HG03442 (cell line): ENCODE measurements at regions not wholly inside any gene's neighbourhood (a gene's known extent, or its start where the extent isn't known, plus 50 kb on each side); places are given as distances from the start of the nearest gene placed in this dataset.

Source experiments
- ATAC-seq: cut with Tn5 transposase; IDR thresholded peaks from one replicate; pipeline ENCODE4 v1.9.1; 2021; ENCODE audit warnings: mild to moderate bottlenecking, moderate library complexity; ENCODE audit not compliant: unreplicated experiment

DNA sequence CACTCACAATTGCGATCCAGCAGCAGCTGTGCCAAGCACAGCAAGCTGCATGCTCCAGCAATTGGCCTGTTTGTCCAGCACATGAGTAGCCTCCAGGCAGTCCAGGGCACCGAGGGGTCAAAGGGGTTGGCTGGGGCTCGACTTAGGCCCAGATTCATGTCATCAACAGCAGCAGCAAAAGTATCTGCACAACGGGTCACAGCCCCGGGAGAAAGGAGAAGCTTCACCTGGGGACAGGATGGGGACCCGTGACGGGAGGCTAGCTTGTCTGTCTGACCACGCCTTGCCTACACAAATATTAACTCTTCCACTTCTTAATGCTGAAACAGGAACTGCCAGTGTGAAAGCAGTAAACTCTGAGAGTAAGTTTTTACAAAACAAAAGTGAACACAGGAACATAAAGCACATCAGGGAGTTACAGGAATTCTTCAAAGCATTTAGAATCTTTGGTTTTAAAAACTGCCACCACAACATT, 191.2 kb downstream of the PIK3R1 start:
- peak; percentile 70 for ATAC-seq

DNA sequence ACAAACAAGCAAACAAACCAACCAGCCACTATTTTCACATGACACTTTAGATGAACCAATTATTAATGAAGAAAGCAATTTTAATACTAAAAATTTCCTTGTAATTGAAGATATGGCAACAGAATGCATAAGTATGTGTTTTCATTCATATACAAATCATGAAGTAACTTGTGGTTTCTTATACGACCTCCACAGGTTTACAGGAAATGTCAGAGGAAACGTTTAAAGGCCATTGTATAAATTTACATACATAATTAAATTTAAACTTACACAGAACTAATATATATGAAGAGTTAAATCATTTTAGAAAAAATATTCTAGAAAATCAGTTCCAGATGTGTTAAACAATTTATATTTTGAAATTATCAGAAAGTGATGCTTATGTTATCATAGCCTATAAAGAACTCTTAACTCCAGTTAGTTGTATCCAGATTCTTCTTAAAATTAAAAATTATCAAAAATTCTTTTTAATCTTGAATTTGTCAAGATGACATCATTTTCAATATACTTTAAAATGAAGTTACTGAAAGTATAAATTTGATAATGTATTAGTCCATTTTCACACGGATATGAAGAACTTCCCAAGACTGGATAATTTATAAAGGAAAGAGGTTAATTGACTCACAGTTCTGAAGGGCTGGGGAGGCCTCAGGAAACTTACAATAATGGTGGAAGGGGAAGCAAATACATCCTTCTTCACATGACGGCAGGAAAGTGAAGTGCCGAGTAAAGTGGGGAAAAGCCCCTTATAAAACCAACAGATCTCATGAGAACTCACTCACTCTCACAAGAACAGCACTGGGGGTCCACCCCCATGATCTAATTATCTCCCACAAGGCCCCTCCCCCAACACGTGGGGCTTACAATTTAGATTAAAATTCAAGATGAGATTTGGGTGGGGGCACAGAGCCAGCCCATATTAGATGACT, 192.0 kb downstream of the PIK3R1 start:
- no peak for ATAC-seq

DNA sequence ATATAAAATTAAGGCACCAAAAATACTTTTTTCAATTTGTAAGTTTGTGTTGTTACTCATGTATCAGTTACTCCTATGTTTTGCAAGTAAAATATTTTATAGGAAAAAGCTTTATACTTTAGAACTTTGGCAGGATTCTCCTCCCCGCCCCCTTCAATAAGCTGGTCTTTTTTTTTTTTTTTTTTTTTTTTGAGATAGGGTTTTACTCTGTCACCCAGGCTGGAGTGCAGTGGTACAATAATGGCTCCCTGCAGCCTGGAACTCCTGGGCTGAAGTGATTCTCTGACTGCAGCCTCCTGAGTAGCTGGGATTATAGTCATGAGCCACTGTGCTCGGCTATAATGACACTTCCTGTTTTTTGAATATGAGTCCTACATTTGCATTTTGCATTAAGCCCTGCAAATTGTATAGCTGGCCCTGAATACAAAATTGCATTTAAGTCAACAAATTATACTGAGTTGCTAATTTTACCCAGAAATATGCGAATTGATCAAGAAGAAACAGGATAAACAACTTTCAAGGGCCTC, 192.9 kb downstream of the PIK3R1 start:
- ATAC-seq, result no peak

DNA sequence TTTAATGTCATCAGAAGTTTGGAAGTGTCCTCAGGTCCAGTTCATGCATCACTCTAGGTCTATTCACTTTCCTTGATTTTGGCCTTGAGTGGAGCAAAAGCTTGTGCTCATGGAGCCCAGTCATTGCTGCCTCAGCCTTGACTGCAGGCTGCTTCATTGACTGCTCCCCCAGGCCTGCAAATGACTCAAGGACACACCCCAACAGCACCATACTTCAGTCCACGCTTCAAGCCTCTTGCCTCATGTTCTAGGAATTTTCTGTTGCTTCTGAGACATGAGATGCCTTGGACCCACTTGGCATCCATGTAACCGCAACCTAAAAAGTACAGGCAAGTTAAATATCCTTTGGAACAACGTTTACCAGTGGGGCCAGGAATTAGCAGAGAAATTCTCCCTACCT, 193.7 kb downstream of the PIK3R1 start:
- no peak for ATAC-seq

DNA sequence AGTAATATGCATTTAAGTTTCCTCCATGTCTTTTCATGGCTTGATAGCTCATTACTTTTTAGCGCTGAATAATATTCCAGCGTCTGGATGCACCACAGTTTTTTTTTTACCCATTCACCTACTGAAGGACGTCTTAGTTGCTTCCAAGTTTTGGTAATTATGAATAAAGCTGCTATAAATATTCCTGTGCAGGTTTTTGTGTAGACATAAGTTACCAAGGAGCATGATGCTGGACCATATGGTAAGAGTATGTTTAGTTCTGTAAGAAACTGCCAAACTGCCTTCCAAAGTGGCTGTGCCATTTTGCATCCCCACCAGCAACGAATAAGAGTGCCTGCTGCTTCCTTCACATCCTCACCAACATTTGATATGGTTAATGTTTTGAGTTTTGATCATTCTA, 195.6 kb downstream of the PIK3R1 start:
- ATAC-seq, result no peak

DNA sequence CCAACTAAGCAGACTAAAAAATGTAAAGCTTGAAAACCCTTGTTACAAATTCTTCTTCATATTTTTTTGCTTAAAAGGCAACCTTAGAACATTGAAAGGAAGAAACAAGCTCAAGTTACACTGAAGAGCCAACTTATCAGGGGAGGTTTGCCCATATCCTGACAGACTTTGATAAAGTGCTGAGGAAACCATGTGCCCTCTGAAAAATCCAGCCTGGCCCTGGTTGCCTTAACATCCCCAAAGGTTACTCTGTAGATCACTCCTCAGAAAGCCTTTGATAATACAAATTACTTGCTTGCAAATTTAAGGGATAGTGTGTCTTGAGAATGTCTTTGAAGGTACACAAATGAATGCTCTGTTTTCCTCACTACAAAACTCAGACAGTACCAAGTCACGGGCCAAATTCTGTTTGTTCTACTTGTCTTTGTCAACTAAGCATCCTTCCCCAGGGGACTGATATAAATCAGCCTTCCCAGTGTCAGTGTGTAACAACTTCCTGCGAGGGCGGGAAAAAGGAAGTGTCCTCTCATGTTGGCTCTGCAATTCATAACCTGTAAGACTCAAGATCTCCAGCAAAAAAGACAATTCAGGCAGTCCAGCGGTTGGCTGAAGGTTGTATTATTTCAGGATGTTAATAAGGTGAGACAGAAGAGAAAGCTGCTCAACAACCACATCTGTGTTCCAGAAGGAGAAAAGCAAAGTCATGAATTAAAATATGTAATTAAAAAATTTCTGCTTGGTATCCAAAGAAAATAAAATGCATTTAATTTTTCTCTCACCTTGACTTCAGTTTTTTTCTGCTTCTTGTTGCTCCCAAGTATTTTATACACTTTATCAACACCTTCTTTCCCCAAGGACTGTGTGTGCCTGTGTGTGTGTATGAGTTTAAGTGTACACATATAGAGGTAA, 199.9 kb downstream of the PIK3R1 start:
- ATAC-seq, result no peak

DNA sequence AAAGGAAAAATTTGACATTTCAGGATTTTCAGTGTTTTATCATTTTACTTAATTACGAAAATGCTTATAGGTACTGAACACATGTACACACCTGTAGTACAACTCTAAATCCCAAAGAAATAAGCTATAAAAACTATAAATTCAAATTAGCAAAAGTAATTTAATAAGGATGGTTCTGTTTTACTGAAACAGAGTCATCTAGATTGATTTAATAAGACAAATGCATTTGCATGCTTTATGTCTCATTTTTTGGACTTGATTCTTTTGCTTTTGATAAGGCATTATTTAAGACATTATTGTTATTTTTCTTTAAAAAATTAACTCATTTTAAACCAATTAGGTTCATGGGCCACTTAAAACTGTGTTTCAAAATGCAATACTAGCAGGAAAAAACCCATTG, 201.2 kb downstream of the PIK3R1 start:
- ATAC-seq, result no peak

DNA sequence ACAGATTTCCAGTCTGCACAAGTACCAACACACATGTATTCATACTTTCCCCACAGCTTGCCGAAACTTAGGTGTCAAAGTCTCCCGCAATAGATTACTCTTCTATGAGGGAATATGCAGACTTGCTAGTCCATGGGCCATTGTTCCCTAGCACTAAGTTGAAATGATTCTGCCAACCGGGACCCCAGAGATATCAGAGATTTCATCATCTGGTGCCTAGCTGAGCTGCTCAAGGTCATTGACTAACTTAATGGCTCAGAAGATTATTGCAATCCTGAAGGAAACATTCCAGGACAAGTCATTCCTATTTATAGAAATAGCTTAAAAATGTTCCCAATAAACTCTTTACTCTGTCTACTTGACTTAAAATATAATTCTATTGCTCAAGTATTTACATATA, 202.6 kb downstream of the PIK3R1 start:
- ATAC-seq, result no peak

DNA sequence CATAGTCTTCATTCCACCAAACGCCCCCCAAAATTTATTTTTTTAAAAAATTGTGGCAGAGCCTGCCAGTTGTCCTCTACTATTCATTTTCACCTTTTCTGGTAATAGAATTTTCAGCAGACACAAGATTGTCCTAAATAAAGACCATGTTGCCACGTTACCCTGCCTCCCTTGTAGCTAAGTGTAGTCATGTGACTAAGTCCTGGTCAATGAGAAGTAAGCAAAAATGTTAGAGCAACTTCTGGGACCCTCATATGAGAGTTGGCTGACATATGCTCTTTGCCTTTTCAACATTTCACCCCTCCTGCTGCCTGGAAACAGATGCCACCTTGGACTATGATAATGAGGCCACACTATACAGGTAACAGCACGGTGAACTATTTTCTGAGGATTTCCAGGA, 203.1 kb downstream of the PIK3R1 start:
- no peak for ATAC-seq

DNA sequence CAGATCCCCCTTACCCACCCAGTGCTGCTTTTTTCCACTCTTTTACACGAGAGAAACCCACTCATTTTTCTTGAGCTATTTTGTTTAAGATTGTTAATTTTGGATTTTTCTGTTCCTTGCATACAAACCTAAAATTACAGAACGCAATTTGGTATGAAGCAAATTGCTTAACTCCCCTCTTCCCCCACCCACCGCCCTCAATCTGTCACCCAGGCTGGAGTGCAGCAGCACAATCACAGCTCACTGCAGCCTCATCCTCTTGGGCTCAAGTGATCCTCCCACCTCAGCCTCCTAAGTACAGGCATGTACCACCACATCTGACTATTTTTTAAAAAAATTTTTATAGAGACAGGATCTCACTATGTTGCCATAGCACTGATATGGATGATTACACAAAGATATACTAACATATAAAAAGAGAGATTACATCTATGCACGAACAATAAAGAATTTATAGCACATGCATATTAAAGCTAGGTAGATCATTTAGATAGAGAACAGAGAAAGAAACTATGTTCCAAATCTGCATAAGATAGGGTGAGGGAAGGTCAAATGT, 203.6 kb downstream of the PIK3R1 start:
- ATAC-seq, result no peak

DNA sequence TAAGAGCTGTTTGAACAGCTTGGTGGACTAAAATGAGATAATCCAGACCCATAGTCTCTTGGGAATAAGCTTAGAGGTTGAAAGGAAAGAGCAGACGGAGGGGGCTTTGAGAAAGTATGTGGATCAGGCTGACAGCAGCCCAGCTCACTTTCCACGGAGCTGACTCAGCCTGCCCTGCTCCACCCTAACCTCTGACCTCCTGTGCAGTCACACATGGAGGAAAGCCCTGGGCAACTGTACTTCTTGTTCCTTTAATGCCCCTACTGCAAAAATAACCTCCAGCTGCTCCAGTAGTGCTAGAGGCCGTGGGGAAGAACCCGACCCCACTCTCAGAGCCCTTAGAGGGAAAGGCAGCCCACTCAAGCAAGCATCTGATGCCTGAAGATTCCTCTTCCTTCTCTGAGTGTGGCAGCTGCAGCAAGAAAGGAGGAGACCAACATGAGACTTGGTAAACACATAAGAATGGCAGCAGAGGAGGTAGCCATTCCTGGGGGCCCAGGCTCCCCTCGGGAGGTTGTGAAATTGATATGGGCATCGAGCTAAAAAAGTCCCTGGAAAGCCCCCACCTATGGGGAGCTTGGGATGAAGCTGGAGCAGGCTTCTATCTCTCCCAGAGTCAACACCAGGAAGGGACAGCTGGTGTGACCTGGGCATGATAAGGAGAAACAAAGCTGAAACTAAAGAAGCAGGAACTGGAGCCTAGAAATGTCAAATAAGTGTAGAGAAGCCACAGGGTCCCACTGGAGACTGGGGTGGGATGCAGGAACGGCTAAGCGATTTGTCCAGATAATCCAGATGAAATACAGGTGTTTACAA, 204.3 kb downstream of the PIK3R1 start:
- ATAC-seq, result no peak

DNA sequence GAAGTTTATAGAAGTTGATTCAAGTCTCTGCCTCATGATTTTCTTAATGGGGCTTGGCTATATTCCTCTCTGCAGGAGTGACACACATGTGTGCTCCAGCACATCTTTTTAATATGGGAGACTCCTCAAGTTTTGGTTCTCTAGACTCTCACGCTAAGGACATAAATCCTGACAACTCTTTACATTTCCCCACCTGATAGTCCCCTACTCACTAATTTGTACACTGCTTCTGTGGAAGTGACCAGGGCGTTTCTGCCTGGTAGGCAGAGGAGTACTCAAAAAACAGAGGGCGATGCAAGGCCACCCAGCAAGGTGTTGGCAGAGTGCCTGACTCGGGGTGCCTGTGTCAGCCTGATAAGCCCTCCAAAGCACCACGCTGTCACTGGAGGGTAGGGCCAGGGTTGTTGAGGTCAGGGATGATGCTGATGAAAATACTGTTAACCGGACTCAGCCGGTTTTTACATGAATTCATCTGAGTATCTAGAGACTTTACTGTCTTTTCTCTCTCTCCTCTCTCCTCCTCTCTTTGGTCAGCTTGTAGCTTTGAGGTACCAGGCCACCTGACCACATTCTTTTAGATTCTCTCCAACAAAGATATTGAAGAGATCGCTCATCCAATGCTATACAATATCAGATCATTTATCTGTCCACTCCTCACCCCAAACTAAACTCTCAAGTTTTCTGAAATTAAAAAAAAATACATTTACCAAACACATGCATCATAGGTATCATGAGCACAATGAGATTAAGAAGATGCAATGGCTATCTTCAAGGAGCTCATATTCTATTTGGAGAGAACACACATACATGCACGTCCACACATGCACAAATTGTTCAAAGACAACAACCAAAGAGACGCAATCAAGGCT, 205.2 kb downstream of the PIK3R1 start:
- no peak for ATAC-seq

DNA sequence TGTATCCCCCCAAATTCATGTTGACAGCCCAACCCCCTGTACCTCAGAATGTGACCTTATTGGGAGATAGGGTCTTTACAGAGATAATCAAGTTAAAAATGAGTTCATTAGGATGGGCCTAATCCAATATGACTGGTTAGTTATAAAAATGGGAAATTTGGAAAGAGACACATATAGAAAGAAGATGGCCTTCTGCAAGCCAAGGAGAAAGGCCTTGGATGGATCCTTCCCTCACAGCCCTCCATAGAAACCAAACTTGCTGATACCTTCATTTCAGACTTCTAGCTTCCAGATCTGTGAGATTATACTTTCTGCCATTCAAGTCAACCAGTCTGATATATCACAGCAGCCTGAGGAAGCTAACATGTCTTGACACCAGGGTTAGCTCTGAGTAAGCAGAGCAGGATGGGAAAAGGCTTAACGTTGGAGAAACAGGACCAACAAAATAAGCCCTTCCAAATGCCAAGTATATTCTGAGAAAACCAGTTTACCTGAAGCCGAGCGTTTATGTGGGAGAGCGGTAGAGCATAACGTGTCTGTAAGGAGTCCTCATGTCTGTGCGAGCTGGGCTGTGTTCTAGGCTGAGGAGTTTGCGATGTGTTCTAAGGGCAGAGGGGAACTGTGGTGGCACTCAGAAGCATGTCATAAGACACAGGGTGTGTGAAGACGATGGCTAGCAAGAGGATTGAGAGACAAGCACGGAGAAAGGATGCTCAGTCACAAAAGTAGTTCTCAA, 206.1 kb downstream of the PIK3R1 start:
- no peak for ATAC-seq

DNA sequence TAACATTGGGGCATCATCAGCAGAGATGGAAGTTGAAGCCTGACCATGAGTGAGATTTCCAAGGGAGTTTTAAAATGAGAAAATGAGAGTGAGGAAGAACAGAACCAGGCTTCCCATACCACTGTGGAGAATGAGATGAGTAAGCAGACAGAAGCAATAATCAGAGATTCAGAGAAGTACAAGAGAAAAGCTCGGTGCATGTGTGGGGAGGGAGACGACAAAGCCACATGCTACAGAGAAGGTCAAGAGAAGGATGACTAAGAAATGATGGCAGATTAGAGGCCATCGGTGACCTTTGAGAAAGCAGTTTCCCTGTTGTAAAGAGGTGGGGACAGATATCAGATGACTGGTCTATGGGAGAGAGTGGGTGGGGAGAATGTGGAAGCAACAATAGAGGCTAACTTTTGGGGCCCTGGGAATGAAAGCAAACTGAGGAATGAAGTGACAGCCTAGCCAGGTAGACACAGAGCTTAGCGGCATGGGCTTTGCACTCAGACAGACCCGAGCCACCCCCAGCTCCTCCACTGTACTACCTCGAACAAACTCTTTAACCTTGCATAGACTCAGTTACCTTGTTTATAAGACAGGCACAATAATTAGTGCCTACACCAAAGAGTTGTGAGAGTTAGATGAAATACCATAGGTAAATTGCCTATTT, 207.7 kb downstream of the PIK3R1 start:
- peak; percentile 65 for ATAC-seq

DNA sequence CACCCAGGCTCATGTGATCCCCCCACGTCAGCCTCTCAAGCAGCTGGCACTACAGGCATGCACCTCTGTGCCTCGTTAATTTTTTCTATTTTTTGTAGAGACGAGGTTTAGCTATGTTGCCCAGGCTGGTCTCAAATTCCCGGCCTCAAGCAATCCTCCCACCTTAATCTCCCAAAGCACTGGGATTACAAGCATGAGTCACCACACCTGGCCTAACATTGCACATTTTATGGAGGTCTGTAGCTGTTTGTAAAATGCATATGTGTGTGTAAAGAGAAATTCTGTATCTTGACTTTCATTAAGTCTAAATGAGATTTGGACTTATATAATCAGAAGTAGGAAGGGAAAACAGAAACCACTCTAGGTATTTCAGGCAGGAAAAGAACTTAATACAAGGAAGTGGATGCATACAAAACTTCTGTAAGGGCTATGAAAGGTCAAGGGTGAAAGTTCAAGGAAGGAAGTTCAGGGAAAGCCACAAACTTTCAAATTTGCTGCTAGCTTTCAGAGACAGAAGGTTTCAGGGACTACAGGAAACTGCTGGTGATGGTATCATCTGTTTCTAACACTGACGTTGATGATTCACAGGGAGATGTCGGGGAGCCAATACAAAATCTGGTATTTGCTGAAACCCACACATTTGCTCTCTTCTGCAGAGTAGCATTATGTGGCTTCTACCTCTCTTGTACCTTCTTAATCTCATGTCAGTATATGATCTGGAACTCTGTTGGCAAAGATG, 209.4 kb downstream of the PIK3R1 start:
- ATAC-seq, result peak; percentile 71

DNA sequence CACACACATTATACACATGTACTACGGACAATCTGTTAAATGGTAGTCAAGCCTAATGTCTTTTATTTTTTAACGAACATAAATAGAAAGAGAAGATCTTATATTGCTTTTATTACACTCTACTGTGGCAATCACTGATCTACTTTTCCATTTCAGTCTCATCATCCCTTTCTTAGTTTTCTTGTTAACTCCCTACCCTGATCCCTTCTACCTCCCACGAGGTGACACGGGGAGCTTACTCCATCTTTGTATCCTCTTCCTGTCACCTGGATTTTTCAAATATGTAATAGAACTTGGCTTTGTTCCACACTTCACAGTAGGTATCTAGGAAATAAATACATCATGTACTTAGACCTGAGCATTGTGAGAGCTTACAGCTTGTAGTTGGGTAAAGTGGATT, 211.0 kb downstream of the PIK3R1 start:
- ATAC-seq, result no peak

DNA sequence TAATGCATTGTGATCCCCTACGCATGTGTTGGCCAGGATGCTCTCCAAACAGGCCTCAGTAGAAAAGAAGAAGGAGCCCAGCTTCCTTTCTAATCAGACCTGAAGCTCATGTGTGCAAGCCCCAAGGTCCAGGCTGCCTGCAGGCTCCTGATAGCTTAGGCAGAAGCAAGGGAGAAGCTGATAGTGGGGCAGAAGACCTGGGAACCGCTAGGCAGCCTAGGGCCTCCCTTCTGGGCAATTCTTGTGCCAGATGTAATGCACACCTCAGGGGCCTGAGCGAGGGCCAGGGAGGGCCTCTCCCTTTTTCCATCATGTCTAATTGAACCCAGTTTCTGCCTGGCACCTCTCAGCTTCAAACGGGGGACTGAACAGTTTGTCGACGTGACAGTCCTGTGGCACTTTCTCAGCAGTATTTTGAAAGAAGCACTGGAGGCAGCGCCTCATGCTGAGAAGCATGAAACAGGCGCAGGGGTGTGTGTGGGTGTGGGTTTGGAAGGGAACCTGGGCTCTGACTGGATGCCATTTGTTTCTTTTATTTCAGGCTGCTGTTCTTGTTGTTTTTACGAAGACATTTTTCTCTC, 212.8 kb downstream of the PIK3R1 start:
- ATAC-seq, result no peak
